ENCODE measurements at regions not wholly inside any gene's neighbourhood (a gene's known extent, or its start where the extent isn't known, plus 50 kb on each side); places are given as distances from the start of the nearest gene placed in this dataset.
"Not testable (repeated sequence)": the region's sequence is repeated elsewhere in the genome, so short reads cannot be mapped to it uniquely, and the experiment has no call there.

- DNase-seq, result no peak
Observed at GRCh38 chr13:80706164-80706471, 365.2 kb upstream of the SPRY2 start.

GRCh38 chr13:80705371-80706163 lies 364.6 kb upstream of the SPRY2 start:
- DNase-seq, result no peak

- no peak for DNase-seq
Observed at GRCh38 chr13:80704369-80704768, 363.4 kb upstream of the SPRY2 start.

- no peak for DNase-seq
Observed at GRCh38 chr13:80695841-80696240, 354.9 kb upstream of the SPRY2 start.

- not testable (repeated sequence) for DNase-seq
Observed at GRCh38 chr13:80691814-80692213, 350.9 kb upstream of the SPRY2 start.

GRCh38 chr13:80690208-80690607 lies 349.3 kb upstream of the SPRY2 start:
- DNase-seq, result no peak

GRCh38 chr13:80688593-80688992 lies 347.7 kb upstream of the SPRY2 start:
- no peak for DNase-seq

- DNase-seq, result no peak
Observed at GRCh38 chr13:80685942-80686341, 345.0 kb upstream of the SPRY2 start.

DNA sequence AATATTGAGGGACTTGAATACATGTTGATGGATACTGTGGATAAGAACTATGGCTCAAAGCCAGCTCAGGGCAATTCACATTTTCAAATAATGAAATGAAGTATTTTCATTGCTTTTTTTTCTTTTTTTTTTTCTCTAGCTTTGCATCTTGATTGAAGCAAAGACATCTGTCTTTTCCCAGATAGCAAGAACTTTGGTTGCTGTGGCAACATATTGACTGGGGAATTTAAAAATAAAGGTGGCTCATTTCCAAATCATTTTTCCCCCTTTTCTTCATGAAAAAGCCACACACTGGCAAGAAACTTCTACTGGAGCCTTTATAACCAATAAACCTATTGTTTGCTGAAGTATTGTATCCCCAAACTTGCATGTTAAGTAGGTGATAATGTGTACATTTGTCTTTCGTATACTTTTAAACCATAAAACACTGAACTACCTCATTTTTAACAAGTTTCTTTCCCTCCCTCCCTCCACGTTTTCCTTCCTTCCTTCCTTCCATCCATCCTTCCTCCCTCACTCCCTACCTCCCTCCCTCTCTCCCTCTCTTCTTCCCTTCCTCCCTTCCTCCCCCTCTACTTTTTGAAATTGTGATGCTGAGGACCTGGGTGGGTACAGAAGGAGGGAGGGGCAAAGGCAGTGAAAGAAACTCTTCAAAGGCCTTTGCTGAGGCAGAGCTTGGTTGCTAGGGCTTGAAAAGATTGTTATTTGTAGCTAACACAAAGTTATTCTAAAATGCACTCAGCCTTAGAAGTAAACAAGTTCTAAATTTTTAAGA lies 343.5 kb upstream of the SPRY2 start:
- peak in 4 of 58 donors; percentile 2 to 11 (median 3) for DNase-seq

- DNase-seq, result no peak
Observed at GRCh38 chr13:80680786-80681366, 339.9 kb upstream of the SPRY2 start.

GRCh38 chr13:80679423-80679822 lies 338.5 kb upstream of the SPRY2 start:
- no peak for DNase-seq

- no peak for DNase-seq
Observed at GRCh38 chr13:80677227-80677626, 336.3 kb upstream of the SPRY2 start.

- not testable (repeated sequence) for DNase-seq
Observed at GRCh38 chr13:80675442-80675841, 334.5 kb upstream of the SPRY2 start.

DNA sequence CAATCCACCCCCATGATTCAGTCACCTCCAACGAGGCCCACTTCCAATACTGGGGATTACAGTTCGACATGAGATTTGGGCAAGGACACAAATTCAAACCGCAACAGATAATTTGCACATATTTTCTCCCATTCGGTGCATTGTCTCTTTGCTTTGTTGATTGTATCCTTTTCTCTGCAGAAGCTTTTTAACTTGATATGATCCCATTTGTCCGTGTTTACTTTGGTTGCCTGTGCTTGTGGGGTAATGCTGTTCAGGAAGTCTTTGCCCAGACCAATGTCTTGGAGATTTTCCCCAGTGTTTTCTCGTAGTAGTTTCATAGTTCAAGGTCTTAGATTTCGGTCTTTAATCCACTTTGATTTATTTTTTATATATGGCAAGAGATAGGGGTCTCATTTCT lies 330.8 kb upstream of the SPRY2 start:
- no peak for DNase-seq

- DNase-seq, result no peak
Observed at GRCh38 chr13:80669112-80669511, 328.2 kb upstream of the SPRY2 start.

DNA sequence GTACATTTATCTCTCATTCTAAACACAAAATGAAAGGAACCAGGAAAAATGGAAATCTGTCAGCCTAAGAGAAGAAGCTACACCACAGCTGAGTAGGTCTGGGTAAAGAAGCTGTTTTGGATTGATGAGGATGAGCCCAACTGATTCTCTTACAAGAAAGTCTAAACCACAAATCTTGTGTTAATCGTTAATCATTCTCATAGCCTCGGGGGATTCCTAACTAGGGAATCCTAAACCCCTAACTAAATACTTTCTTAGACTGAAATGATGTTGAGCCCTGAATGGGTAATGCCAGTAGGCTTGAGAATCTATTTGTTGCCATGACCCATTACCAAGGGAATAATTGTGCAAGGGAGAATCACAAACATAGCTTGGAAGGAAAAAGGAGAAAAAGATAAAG lies 327.5 kb upstream of the SPRY2 start:
- DNase-seq, result no peak

GRCh38 chr13:80666782-80667552 lies 326.0 kb upstream of the SPRY2 start:
- no peak for DNase-seq

GRCh38 chr13:80665792-80666333 lies 324.9 kb upstream of the SPRY2 start:
- DNase-seq, result no peak

DNA sequence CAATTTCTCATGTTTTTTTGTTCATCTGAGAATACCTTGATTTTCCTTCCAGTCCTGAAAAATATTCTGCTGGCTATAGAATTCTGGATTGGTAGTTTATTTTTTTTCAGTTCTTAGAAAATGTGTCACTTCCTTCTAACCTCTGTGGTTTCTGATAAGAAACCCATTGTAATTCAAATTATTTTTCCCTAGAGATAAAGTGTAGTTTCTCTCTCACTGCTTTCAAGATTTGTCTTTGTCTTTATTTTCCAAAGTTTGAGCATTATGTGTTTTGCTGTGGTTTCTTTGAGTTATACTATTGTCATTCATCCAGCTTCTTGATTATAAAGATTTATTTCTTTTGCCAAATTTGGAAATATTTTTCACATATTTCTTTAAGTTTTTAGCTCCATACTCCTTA lies 324.0 kb upstream of the SPRY2 start:
- no peak for DNase-seq

DNA sequence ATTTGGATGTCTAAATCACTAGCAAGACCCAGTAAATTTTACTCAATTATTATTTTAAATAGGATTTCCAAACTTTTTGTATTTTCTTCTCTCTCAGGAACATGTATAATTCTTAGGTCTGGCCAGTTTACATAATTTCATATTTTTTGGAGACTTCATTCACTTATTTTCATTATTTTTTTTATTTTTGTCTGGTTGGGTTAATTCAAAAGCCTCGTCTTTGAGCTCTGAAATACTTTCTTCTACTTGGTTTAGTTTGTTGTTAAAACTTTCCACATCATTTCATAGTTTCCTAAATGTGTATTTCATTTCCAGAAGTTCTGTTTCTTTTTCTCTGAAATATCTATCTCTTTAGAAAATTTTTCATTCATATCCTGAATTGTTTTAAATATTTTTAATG lies 322.9 kb upstream of the SPRY2 start:
- no peak for DNase-seq

- no peak for DNase-seq
Observed at GRCh38 chr13:80658705-80659104, 317.8 kb upstream of the SPRY2 start.

GRCh38 chr13:80656512-80656904 lies 315.6 kb upstream of the SPRY2 start:
- no peak for DNase-seq

Measured in anterior cingulate cortex (tissue), 58 donors.